HCT116 (cell line): ENCODE measurements at regions not wholly inside any gene's neighbourhood (a gene's known extent, or its start where the extent isn't known, plus 50 kb on each side); places are given as distances from the start of the nearest gene placed in this dataset.
A peak's percentile ranks its signal among the peaks of the same experiment; 100 is the strongest.

Experiments
- ATAC-seq: fragments of 200-7000 bp; cut with Tn5 transposase; 2 replicates; pipeline ENCODE4 v1.9.1; 2020; ENCODE audit warnings: mild to moderate bottlenecking, moderate library complexity
- BruUV-seq: library from RNA; stranded (reverse); fragments of 400-500 nt; replicated peaks from 2 replicates; lab custom pipeline; 2021; lab: Mats Ljungman, UMichigan
- CTCF ChIA-PET: fragments of 300-600 bp; sonication (Branson Sonifier 250); formaldehyde crosslinking; loops from one replicate; lab custom pipeline; 2021; ENCODE audit warnings: antibody characterized with exemption; lab: Charles Lee
- POLR2A ChIA-PET: fragments of 300-600, 350-600 bp; sonication (Branson Sonifier 250); formaldehyde crosslinking; loops from one replicate; lab custom pipeline; 2021; ENCODE audit warnings: antibody characterized with exemption; lab: Charles Lee
- RAD21 ChIA-PET, 2 experiments: fragments of 300-600 bp; sonication (Branson Sonifier 250); formaldehyde crosslinking; loops; one replicate each; lab custom pipeline; 2023; ENCODE audit warnings: low total read pairs in 2 of 2; ENCODE audit not compliant: uncharacterized antibody in 2 of 2, unreplicated experiment in 2 of 2, low non-redundant PET in 1 of 2; lab: Charles Lee
- DNase-seq: peaks from one replicate; pipeline ENCODE4 v3.0.0-alpha.2; 2010; ENCODE audit warnings: low read depth, low spot score
- H2AFZ ChIP-seq: fragments of 200-600 bp; shearing (Covaris generic), sonication (generic); 2 replicates; pipeline ENCODE4 v1.6.1; 2017; ENCODE audit warnings: low read depth, mixed run types, mixed read lengths, antibody characterized with exemption, low read length; ENCODE audit not compliant: poor library complexity, severe bottlenecking
- H3K27ac ChIP-seq: 2 replicates; pipeline ENCODE4 v1.5.1; 2012; ENCODE audit warnings: low read depth, low read length
- H3K27me3 ChIP-seq: fragments of 200-600 bp; sonication (generic); 2 replicates; pipeline ENCODE4 v1.6.1; 2016; ENCODE audit warnings: mixed run types, low read length, mixed read lengths; ENCODE audit not compliant: insufficient read depth
- H3K36me3 ChIP-seq, 2 experiments: fragments of 200-500 bp in 1 of 2; fragments of 200-600 bp in 1 of 2; sonication (Bioruptor generic) in 1 of 2; sonication (generic) in 1 of 2; 2 replicates each; pipeline versions ENCODE4 v1.5.1 to v1.6.1; 2014 to 2016; ENCODE audit warnings: low read length in 2 of 2, inconsistent platforms in 1 of 2, mixed read lengths in 1 of 2, mixed run types in 1 of 2; ENCODE audit not compliant: insufficient read depth in 2 of 2, control insufficient read depth in 1 of 2
- H3K4me1 ChIP-seq, 2 experiments: fragments of 200-600 bp in 1 of 2; sonication (generic) in 1 of 2; 2 replicates each; pipeline versions ENCODE4 v1.5.1 to v1.6.1; 2012 to 2017; ENCODE audit warnings: low read length in 2 of 2, inconsistent platforms in 1 of 2, mild to moderate bottlenecking in 1 of 2, mixed read lengths in 1 of 2, mixed run types in 1 of 2, moderate library complexity in 1 of 2; ENCODE audit not compliant: insufficient read depth in 2 of 2, control insufficient read depth in 1 of 2
- H3K4me2 ChIP-seq: fragments of 200-600 bp; sonication (generic); 2 replicates; pipeline ENCODE4 v1.6.1; 2017; ENCODE audit warnings: mixed run types, low read length, mixed read lengths
- H3K4me3 ChIP-seq, 2 experiments: fragments of 200-600 bp in 1 of 2; sonication (generic) in 1 of 2; replicated peaks in 1 of 2; 2 replicates each; pipeline ENCODE4 v1.5.1; 2011 to 2016; ENCODE audit warnings: low read length in 2 of 2, control low read depth in 1 of 2, low read depth in 1 of 2, mild to moderate bottlenecking in 1 of 2, mixed read lengths in 1 of 2, mixed run types in 1 of 2
- H3K79me2 ChIP-seq: fragments of 200-600 bp; sonication (generic); 2 replicates; pipeline ENCODE4 v1.6.1; 2017; ENCODE audit warnings: mild to moderate bottlenecking, mixed run types, low read length, moderate library complexity, mixed read lengths; ENCODE audit not compliant: insufficient read depth
- H3K9ac ChIP-seq: fragments of 200-600 bp; sonication (generic); 2 replicates; pipeline ENCODE4 v1.6.1; 2016; ENCODE audit warnings: low read length, mixed read lengths
- H3K9me2 ChIP-seq: fragments of 200-600 bp; sonication (generic), shearing (Covaris generic); 2 replicates; pipeline ENCODE4 v1.6.1; 2017; ENCODE audit warnings: mixed run types, mild to moderate bottlenecking, moderate library complexity; ENCODE audit not compliant: insufficient read depth
- H3K9me3 ChIP-seq, 2 experiments: fragments of 200-500 bp in 1 of 2; fragments of 200-600 bp in 1 of 2; sonication (Bioruptor generic) in 1 of 2; sonication (generic) in 1 of 2; 2 replicates each; pipeline ENCODE4 v1.6.1; 2014 to 2017; ENCODE audit warnings: low read length in 2 of 2, mixed read lengths in 2 of 2, inconsistent platforms in 1 of 2, low read depth in 1 of 2, mild to moderate bottlenecking in 1 of 2, mixed run types in 1 of 2, moderate library complexity in 1 of 2; ENCODE audit not compliant: control insufficient read depth in 1 of 2, insufficient read depth in 1 of 2
- H4K20me1 ChIP-seq: fragments of 200-600 bp; sonication (generic), shearing (Covaris generic); 2 replicates; pipeline ENCODE4 v1.6.1; 2017; ENCODE audit warnings: mixed run types, mild to moderate bottlenecking, moderate library complexity; ENCODE audit not compliant: insufficient read depth
- CBX3 ChIP-seq: IDR thresholded peaks from 2 replicates; pipeline ENCODE4 v1.6.1; 2012; ENCODE audit warnings: low read depth
- CEBPB ChIP-seq: IDR thresholded peaks from 2 replicates; pipeline ENCODE4 v1.6.1; 2012; ENCODE audit warnings: low read depth
- EGR1 ChIP-seq: IDR thresholded peaks from 2 replicates; pipeline ENCODE4 v1.6.1; 2012; ENCODE audit warnings: low read depth
- ELF1 ChIP-seq: IDR thresholded peaks from 2 replicates; pipeline ENCODE4 v1.6.1; 2012; ENCODE audit warnings: low read depth, borderline replicate concordance
- FOSL1 ChIP-seq: IDR thresholded peaks from 2 replicates; pipeline ENCODE4 v1.6.1; 2012; ENCODE audit warnings: low read depth
- JUND ChIP-seq: IDR thresholded peaks from 2 replicates; pipeline ENCODE4 v1.6.1; 2012
- POLR2A ChIP-seq: IDR thresholded peaks from 2 replicates; pipeline ENCODE4 v1.7.0; 2011; ENCODE audit warnings: borderline replicate concordance; ENCODE audit not compliant: insufficient read depth, insufficient read length; ENCODE audit errors: extremely low read depth
- POLR2AphosphoS5 ChIP-seq: IDR thresholded peaks from 2 replicates; pipeline ENCODE4 v1.6.1; 2011; ENCODE audit warnings: mild to moderate bottlenecking, low read depth, low read length, moderate library complexity
- RAD21 ChIP-seq: IDR thresholded peaks from 2 replicates; pipeline ENCODE4 v1.6.1; 2012; ENCODE audit warnings: low read depth, mild to moderate bottlenecking
- SIN3A ChIP-seq: IDR thresholded peaks from 2 replicates; pipeline ENCODE4 v1.6.1; 2012; ENCODE audit warnings: low read depth
- SRF ChIP-seq: IDR thresholded peaks from 2 replicates; pipeline ENCODE4 v1.6.1; 2012; ENCODE audit warnings: low read depth
- TCF7L2 ChIP-seq: IDR thresholded peaks from 2 replicates; pipeline ENCODE4 v1.7.0; 2011; ENCODE audit warnings: borderline replicate concordance, inconsistent platforms; ENCODE audit not compliant: insufficient read depth, insufficient read length; ENCODE audit errors: extremely low read depth
- YY1 ChIP-seq: IDR thresholded peaks from 2 replicates; pipeline ENCODE4 v1.6.1; 2011; ENCODE audit warnings: low read length, low read depth, moderate library complexity, mild to moderate bottlenecking; ENCODE audit not compliant: insufficient replicate concordance; ENCODE audit errors: extremely low read depth
- ZFX ChIP-seq: fragments of 450-650 bp; IDR thresholded peaks from 2 replicates; pipeline ENCODE4 v1.6.1; 2017
- ZNF274 ChIP-seq: fragments of 200-500 bp; sonication (Bioruptor generic); IDR thresholded peaks from 2 replicates; pipeline ENCODE4 v1.6.1; 2014; ENCODE audit warnings: mild to moderate bottlenecking, low read depth, low read length, inconsistent platforms
- intact Hi-C: fragments of 100-400 bp; cut with micrococcal nuclease; formaldehyde crosslinking; loops from 2 replicates; pipeline ENCODE4 v1.10.0; 2022
- TF ChIP-seq, protein P1 (sequence below): IDR thresholded peaks from 2 replicates; pipeline ENCODE4 v1.6.1; 2012
- TF ChIP-seq, protein P2 (sequence below): IDR thresholded peaks from 2 replicates; pipeline ENCODE4 v1.6.1; 2011; ENCODE audit warnings: mild to moderate bottlenecking, low read length, moderate library complexity; ENCODE audit not compliant: insufficient replicate concordance; ENCODE audit errors: extremely low read depth

DNA sequence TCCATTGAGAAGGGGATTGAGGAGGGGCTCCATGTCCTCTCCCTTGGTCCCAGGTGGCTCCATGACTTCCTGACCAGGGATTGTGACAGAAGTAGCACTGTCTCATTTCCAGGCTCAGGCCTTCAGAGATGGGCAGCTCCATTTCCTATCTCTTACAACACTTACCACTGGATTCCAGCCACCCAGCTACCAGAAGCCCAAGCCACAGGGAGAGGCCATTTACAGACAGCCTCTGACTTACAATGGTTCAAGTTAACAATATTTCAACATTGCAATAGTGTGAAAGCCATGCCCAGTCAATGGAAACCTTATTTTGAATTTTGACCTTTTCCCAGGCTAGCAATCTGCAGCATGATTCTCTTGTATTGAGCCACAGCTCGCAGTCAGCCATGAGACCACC lies 164.9 kb upstream of the AGAP1 start:
- no peak for TF ChIP-seq SRF
- TF ChIP-seq RAD21, result no peak
- no peak for TF ChIP-seq CEBPB
- TF ChIP-seq POLR2AphosphoS5, result no peak
- no peak for TF ChIP-seq FOSL1
- TF ChIP-seq TCF7L2, result no peak
- TF ChIP-seq, all 23 proteins: peak for 0
- CTCF ChIA-PET, result no interaction called here
- intact Hi-C loops, result no loop called here
- BruUV-seq, result no TSS peak
- H2AFZ ChIP-seq, result no peak overlapping the region
- H3K4me1 ChIP-seq, result peaks cover 12 to 30% of the 10 kb centered on the region in 2 experiments
- H3K9me3 ChIP-seq, result 0 out of 4 replicates have a peak, but pooled peaks cover 0 to 4% of the 10 kb centered on the region in 2 experiments
- RAD21 ChIA-PET, result no interaction called here
- no peak overlapping the region for H3K9ac ChIP-seq
- H4K20me1 ChIP-seq, result no peaks in the 10 kb centered on the region
- no peaks in the 10 kb centered on the region for H3K9me2 ChIP-seq
- H3K36me3 ChIP-seq, result no peaks in the 10 kb centered on the region
- ATAC-seq, result no peak
- H3K27ac ChIP-seq, result no peak overlapping the region
- H3K79me2 ChIP-seq, result no peaks in the 10 kb centered on the region
- no peak overlapping the region for H3K4me3 ChIP-seq
- no peaks in the 10 kb centered on the region for H3K27me3 ChIP-seq
- POLR2A ChIA-PET, result no interaction called here
- H3K4me2 ChIP-seq, result no peak overlapping the region
- DNase-seq, result no peak

DNA sequence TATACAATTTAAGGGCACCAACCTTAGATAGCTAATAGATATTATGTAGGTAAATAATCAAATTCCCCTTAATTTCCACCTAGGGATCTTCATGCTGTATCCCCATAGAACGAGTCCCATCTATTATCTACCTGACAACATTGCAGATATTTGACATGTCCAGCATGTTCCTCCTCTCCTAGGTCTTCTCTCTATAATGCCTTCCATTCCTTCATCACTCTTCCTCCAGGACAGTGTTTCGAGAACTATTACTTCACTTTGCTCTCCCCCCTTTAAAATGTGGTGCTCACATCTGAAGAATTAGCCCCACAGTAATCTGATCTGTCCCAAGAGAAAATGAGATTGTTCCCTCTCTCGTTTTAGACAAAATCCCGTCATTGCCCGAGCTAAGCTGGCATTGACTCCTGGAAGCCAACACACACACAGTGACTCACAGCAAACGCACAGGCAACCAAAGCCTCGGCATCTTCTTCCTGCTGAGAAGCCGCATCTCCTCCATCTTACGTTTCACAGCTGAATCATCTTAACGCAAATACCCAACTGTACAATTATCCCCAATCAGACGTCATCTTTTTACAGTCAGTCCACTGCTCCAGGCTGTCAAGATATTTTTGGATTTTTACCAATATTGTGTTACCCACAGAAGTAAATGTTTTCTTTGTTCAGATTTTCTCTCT lies 162.9 kb upstream of the AGAP1 start:
- no TSS peak for BruUV-seq
- RAD21 ChIA-PET, result no interaction called here
- H3K27me3 ChIP-seq, result no peaks in the 10 kb centered on the region
- H3K4me2 ChIP-seq, result peak overlapping the region; percentile 64
- 0 out of 4 replicates have a peak, but pooled peaks cover 0 to 4% of the 10 kb centered on the region in 2 experiments for H3K9me3 ChIP-seq
- DNase-seq (peak; percentile 54), ATAC-seq (peak; percentile 85)
- H3K27ac ChIP-seq, result no peak overlapping the region
- peak overlapping the region; percentile 98 for H2AFZ ChIP-seq
- CTCF ChIA-PET, result no interaction called here
- H4K20me1 ChIP-seq, result no peaks in the 10 kb centered on the region
- no peaks in the 10 kb centered on the region for H3K36me3 ChIP-seq
- H3K4me1 ChIP-seq, result peaks cover 0 to 11% of the 10 kb centered on the region in 2 experiments; a peak in 3 of 4 replicates
- intact Hi-C loops, result no loop called here
- peak overlapping the region; percentile 16 to 42 for H3K4me3 ChIP-seq
- 0 out of 2 replicates have a peak overlapping the region, but pooled peaks have one; percentile 2 for H3K9ac ChIP-seq
- no peaks in the 10 kb centered on the region for H3K9me2 ChIP-seq
- POLR2A ChIA-PET, result no interaction called here
- no peaks in the 10 kb centered on the region for H3K79me2 ChIP-seq
- TF ChIP-seq SIN3A (no peak), POLR2AphosphoS5 (no peak), YY1 (peak; percentile 70), FOSL1 (peak; percentile 70), CBX3 (peak; percentile 20; the same call in 1 of the 2 replicates), EGR1 (no peak), POLR2A (no peak), ELF1 (no peak), ZNF274 (no peak), ZFX (no peak), JUND (peak; percentile 60)
- TF ChIP-seq, protein P1, sequence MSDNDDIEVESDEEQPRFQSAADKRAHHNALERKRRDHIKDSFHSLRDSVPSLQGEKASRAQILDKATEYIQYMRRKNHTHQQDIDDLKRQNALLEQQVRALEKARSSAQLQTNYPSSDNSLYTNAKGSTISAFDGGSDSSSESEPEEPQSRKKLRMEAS, result peak; percentile 13; the same call in 1 of the 2 replicates
- TF ChIP-seq, protein P2, sequence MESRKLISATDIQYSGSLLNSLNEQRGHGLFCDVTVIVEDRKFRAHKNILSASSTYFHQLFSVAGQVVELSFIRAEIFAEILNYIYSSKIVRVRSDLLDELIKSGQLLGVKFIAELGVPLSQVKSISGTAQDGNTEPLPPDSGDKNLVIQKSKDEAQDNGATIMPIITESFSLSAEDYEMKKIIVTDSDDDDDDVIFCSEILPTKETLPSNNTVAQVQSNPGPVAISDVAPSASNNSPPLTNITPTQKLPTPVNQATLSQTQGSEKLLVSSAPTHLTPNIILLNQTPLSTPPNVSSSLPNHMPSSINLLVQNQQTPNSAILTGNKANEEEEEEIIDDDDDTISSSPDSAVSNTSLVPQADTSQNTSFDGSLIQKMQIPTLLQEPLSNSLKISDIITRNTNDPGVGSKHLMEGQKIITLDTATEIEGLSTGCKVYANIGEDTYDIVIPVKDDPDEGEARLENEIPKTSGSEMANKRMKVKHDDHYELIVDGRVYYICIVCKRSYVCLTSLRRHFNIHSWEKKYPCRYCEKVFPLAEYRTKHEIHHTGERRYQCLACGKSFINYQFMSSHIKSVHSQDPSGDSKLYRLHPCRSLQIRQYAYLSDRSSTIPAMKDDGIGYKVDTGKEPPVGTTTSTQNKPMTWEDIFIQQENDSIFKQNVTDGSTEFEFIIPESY, result no peak
